ENCODE measurements at regions not wholly inside any gene's neighbourhood (a gene's known extent, or its start where the extent isn't known, plus 50 kb on each side); places are given as distances from the start of the nearest gene placed in this dataset.
A peak's percentile ranks its signal among the peaks of the same experiment; 100 is the strongest.

DNA sequence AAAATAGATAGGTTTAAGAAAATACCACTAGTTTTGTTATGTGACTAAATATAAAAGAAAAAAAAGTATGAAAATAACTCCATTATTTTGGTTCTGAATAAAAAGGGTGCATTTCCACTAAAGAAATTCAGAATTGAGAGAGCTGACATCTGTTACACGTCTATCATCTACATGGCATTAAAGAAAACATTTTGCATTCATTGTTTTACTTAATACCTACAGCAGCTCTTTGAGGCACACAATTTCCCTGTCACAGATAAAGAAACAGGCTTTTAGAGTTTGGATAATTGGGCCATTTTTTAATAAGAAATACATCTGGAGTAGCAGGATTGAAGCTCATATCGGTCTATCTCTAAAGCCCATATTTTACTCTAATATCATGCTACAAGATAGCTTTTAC, 145.7 kb upstream of the LUZP2 start:
- H3K9ac ChIP-seq (ENCODE audit: low read length): no peak overlapping the region
- no peak for DNase-seq (ENCODE audit: low read depth)
- no peak overlapping the region for H3K4me3 ChIP-seq (ENCODE audit: low read length)
- no peaks in the 10 kb centered on the region for H3K9me3 ChIP-seq (ENCODE audit: control insufficient read depth, low read length)
- H3K36me3 ChIP-seq (ENCODE audit: control insufficient read depth, insufficient read depth, low read length, severe bottlenecking): no peaks in the 10 kb centered on the region
- H3K4me1 ChIP-seq (ENCODE audit: control insufficient read depth, insufficient read depth, low read length): no peaks in the 10 kb centered on the region
- H3K27me3 ChIP-seq (replicated peaks; ENCODE audit: control insufficient read depth, insufficient read depth, low read length): no peaks in the 10 kb centered on the region

DNA sequence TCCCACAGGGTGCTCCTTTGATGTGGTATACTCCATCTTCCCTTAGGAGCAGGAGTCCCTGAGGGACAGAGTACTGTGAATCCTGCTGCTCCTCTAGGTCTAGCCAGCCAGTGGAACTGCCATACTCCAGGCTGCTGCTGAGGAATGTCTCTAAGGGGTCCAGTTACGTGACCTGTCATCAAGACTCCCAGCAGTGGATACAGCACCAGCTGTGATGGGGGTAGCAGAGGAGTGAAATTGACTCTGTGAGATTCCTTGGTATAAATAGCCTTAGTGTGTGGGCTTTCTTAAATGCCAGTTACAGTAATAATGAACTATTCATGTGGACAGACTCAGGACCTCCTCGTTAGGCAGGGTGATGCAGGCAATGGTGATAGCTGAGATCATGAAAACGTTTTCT, 140.4 kb upstream of the LUZP2 start:
- Histone ChIP-seq H3K4me1 (ENCODE audit: control insufficient read depth, insufficient read depth, low read length) (no peaks in the 10 kb centered on the region), H3K9me3 (ENCODE audit: control insufficient read depth, low read length) (no peaks in the 10 kb centered on the region), H3K4me3 (ENCODE audit: low read length) (no peak overlapping the region), H3K36me3 (ENCODE audit: control insufficient read depth, insufficient read depth, low read length, severe bottlenecking) (no peaks in the 10 kb centered on the region), H3K9ac (ENCODE audit: low read length) (no peak overlapping the region), H3K27me3 (replicated peaks; ENCODE audit: control insufficient read depth, insufficient read depth, low read length) (no peaks in the 10 kb centered on the region)
- no peak for DNase-seq (ENCODE audit: low read depth)

DNA sequence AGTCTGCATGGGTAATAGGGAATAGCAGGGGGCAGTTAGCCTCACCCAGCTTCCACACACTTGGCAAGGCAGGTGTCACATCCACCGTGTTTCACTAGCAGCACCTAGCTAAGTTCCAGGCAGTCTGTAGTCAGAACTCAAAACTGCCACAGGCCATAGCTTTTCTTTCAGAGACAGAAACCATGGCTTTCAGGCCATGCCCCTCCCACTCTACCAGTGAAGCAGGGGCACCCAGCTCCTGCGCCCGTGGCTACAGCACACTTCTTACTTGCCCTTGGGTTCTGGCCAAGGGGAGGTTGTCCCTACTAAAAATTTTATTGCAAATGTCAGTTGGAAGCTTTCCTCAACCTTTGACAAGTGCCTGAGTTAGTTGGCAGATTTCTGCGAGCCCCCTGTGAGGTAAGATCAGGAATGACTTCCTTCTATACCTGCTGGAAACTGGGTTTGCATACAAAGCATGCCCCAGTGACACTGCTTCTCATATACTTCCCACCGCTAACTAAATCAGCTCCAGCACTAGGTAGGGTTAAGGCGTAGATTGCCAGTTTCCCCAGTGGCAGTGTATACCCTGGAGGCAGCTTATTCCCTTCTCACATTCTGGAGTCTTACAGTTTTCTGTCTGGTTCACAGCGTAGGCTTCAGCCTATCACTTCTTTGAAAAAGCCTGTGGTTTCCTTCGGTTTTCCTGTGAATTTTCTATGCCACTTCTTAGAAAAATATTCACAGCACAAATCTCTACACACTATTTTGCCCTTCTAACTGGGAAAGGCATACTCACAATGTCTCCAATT, 139.0 kb upstream of the LUZP2 start:
- peaks cover 9% of the 10 kb centered on the region for H3K9me3 ChIP-seq (ENCODE audit: control insufficient read depth, low read length)
- no peaks in the 10 kb centered on the region for H3K36me3 ChIP-seq (ENCODE audit: control insufficient read depth, insufficient read depth, low read length, severe bottlenecking)
- H3K9ac ChIP-seq (ENCODE audit: low read length): no peak overlapping the region
- no peaks in the 10 kb centered on the region for H3K4me1 ChIP-seq (ENCODE audit: control insufficient read depth, insufficient read depth, low read length)
- no peak overlapping the region for H3K4me3 ChIP-seq (ENCODE audit: low read length)
- no peaks in the 10 kb centered on the region for H3K27me3 ChIP-seq (replicated peaks; ENCODE audit: control insufficient read depth, insufficient read depth, low read length)
- no peak for DNase-seq (ENCODE audit: low read depth)

- Histone ChIP-seq H3K27me3 (replicated peaks; ENCODE audit: control insufficient read depth, insufficient read depth, low read length) (no peaks in the 10 kb centered on the region), H3K4me1 (ENCODE audit: control insufficient read depth, insufficient read depth, low read length) (no peaks in the 10 kb centered on the region), H3K4me3 (ENCODE audit: low read length) (no peak overlapping the region), H3K36me3 (ENCODE audit: control insufficient read depth, insufficient read depth, low read length, severe bottlenecking) (no peaks in the 10 kb centered on the region), H3K9ac (ENCODE audit: low read length) (no peak overlapping the region), H3K9me3 (ENCODE audit: control insufficient read depth, low read length) (no peaks in the 10 kb centered on the region)
- no peak for DNase-seq (ENCODE audit: low read depth)
Measured at GRCh38 chr11:24372491-24372890, 124.4 kb upstream of the LUZP2 start.

- Histone ChIP-seq H3K9ac (ENCODE audit: low read length) (no peak overlapping the region), H3K4me3 (ENCODE audit: low read length) (no peak overlapping the region), H3K36me3 (ENCODE audit: control insufficient read depth, insufficient read depth, low read length, severe bottlenecking) (no peaks in the 10 kb centered on the region), H3K27me3 (replicated peaks; ENCODE audit: control insufficient read depth, insufficient read depth, low read length) (no peaks in the 10 kb centered on the region), H3K9me3 (ENCODE audit: control insufficient read depth, low read length) (no peaks in the 10 kb centered on the region), H3K4me1 (ENCODE audit: control insufficient read depth, insufficient read depth, low read length) (no peaks in the 10 kb centered on the region)
- no peak for DNase-seq (ENCODE audit: low read depth)
Measured at GRCh38 chr11:24373516-24373915, 123.3 kb upstream of the LUZP2 start.

- H3K27me3 ChIP-seq (replicated peaks; ENCODE audit: control insufficient read depth, insufficient read depth, low read length): no peaks in the 10 kb centered on the region
- H3K9me3 ChIP-seq (ENCODE audit: control insufficient read depth, low read length): no peaks in the 10 kb centered on the region
- DNase-seq (ENCODE audit: low read depth): no peak
- H3K36me3 ChIP-seq (ENCODE audit: control insufficient read depth, insufficient read depth, low read length, severe bottlenecking): no peaks in the 10 kb centered on the region
- H3K9ac ChIP-seq (ENCODE audit: low read length): no peak overlapping the region
- no peaks in the 10 kb centered on the region for H3K4me1 ChIP-seq (ENCODE audit: control insufficient read depth, insufficient read depth, low read length)
- no peak overlapping the region for H3K4me3 ChIP-seq (ENCODE audit: low read length)
Measured at GRCh38 chr11:24375351-24375750, 121.5 kb upstream of the LUZP2 start.

- Histone ChIP-seq H3K27me3 (replicated peaks; ENCODE audit: control insufficient read depth, insufficient read depth, low read length) (no peaks in the 10 kb centered on the region), H3K36me3 (ENCODE audit: control insufficient read depth, insufficient read depth, low read length, severe bottlenecking) (no peaks in the 10 kb centered on the region), H3K9ac (ENCODE audit: low read length) (no peak overlapping the region), H3K4me1 (ENCODE audit: control insufficient read depth, insufficient read depth, low read length) (no peaks in the 10 kb centered on the region), H3K9me3 (ENCODE audit: control insufficient read depth, low read length) (no peaks in the 10 kb centered on the region), H3K4me3 (ENCODE audit: low read length) (no peak overlapping the region)
- DNase-seq (ENCODE audit: low read depth): no peak
Measured at GRCh38 chr11:24375931-24376330, 120.9 kb upstream of the LUZP2 start.

GRCh38 chr11:24383137-24383536, 113.7 kb upstream of the LUZP2 start:
- Histone ChIP-seq H3K4me3 (ENCODE audit: low read length) (no peak overlapping the region), H3K9ac (ENCODE audit: low read length) (no peak overlapping the region), H3K4me1 (ENCODE audit: control insufficient read depth, insufficient read depth, low read length) (no peaks in the 10 kb centered on the region), H3K36me3 (ENCODE audit: control insufficient read depth, insufficient read depth, low read length, severe bottlenecking) (no peaks in the 10 kb centered on the region), H3K27me3 (replicated peaks; ENCODE audit: control insufficient read depth, insufficient read depth, low read length) (no peaks in the 10 kb centered on the region), H3K9me3 (ENCODE audit: control insufficient read depth, low read length) (no peaks in the 10 kb centered on the region)
- DNase-seq (ENCODE audit: low read depth): no peak

DNA sequence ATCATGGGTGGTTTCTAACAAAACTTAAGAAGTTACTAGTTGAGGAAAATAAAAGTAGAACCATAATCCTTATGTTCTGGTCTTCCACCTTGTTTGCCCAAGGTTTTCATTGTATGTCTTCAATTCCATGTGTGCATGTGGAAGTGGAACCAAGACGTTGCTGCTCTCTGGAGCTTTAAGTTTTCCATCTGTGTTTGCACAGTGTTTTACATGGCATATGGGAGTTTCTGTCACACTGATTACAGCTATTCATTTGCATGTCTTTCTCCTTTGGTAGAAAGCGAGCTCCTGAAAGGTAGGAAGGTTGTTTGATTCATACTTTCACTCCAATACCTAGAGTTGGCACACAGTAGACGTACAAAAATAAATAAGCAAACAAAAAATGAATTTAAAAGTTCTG, 112.6 kb upstream of the LUZP2 start:
- no peak for DNase-seq (ENCODE audit: low read depth)
- Histone ChIP-seq H3K27me3 (replicated peaks; ENCODE audit: control insufficient read depth, insufficient read depth, low read length) (no peaks in the 10 kb centered on the region), H3K9ac (ENCODE audit: low read length) (no peak overlapping the region), H3K4me3 (ENCODE audit: low read length) (no peak overlapping the region), H3K36me3 (ENCODE audit: control insufficient read depth, insufficient read depth, low read length, severe bottlenecking) (no peaks in the 10 kb centered on the region), H3K9me3 (ENCODE audit: control insufficient read depth, low read length) (no peaks in the 10 kb centered on the region), H3K4me1 (ENCODE audit: control insufficient read depth, insufficient read depth, low read length) (no peaks in the 10 kb centered on the region)

- no peaks in the 10 kb centered on the region for H3K36me3 ChIP-seq (ENCODE audit: control insufficient read depth, insufficient read depth, low read length, severe bottlenecking)
- peaks cover 4% of the 10 kb centered on the region for H3K4me1 ChIP-seq (ENCODE audit: control insufficient read depth, insufficient read depth, low read length)
- H3K27me3 ChIP-seq (replicated peaks; ENCODE audit: control insufficient read depth, insufficient read depth, low read length): no peaks in the 10 kb centered on the region
- DNase-seq (ENCODE audit: low read depth): peak; percentile 73
- H3K9me3 ChIP-seq (ENCODE audit: control insufficient read depth, low read length): no peaks in the 10 kb centered on the region
- H3K9ac ChIP-seq (ENCODE audit: low read length): no peak overlapping the region
- H3K4me3 ChIP-seq (ENCODE audit: low read length): no peak overlapping the region
Measured at GRCh38 chr11:24386546-24387397, 110.1 kb upstream of the LUZP2 start.

DNA sequence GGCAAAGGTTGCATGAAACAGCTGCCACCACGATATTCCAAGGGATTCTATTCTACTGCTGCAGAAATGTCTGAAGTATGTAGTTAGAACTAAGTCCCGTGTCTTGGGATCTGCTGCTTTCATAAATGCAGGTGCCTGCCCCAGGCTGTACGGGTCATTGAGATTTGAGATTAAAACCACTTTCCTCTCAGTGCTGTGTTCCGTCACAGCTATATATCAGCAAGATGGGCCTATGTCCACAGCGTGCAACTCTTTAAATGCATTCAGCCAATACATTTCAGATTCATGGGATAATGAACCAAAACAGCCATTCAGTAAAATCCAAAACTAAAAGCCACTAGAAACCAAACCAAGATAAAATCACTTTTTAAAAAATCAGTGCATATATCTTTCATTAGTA, 107.3 kb upstream of the LUZP2 start:
- H3K9ac ChIP-seq (ENCODE audit: low read length): no peak overlapping the region
- DNase-seq (ENCODE audit: low read depth): no peak
- H3K9me3 ChIP-seq (ENCODE audit: control insufficient read depth, low read length): no peaks in the 10 kb centered on the region
- H3K4me3 ChIP-seq (ENCODE audit: low read length): no peak overlapping the region
- H3K36me3 ChIP-seq (ENCODE audit: control insufficient read depth, insufficient read depth, low read length, severe bottlenecking): no peaks in the 10 kb centered on the region
- peaks cover 4% of the 10 kb centered on the region for H3K4me1 ChIP-seq (ENCODE audit: control insufficient read depth, insufficient read depth, low read length)
- no peaks in the 10 kb centered on the region for H3K27me3 ChIP-seq (replicated peaks; ENCODE audit: control insufficient read depth, insufficient read depth, low read length)
